Activated T-cell treated with anti-CD3 and anti-CD28 coated beads, Interleukin-2, amount 50 U/mL, for 24 hours (primary cell): ENCODE measurements at regions not wholly inside any gene's neighbourhood (a gene's known extent, or its start where the extent isn't known, plus 50 kb on each side); places are given as distances from the start of the nearest gene placed in this dataset.
"Not testable (repeated sequence)": the region's sequence is repeated elsewhere in the genome, so short reads cannot be mapped to it uniquely, and the experiment has no call there.

Source experiments
- DNase-seq: peaks from one replicate; pipeline ENCODE4 v3.0.0-alpha.2; 2020
- H3K27ac Mint-ChIP-seq: 2 replicates; pipeline ENCODE4 v1.8.0; 2020; ENCODE audit warnings: mild to moderate bottlenecking, mixed read lengths
- H3K27me3 Mint-ChIP-seq: 2 replicates; pipeline ENCODE4 v1.8.0; 2020; ENCODE audit warnings: mixed read lengths
- H3K36me3 Mint-ChIP-seq: 2 replicates; pipeline ENCODE4 v1.8.0; 2020; ENCODE audit warnings: low read depth, mixed read lengths
- H3K4me1 Mint-ChIP-seq: 2 replicates; pipeline ENCODE4 v1.8.0; 2020; ENCODE audit warnings: low read depth, mixed read lengths
- H3K4me3 Mint-ChIP-seq: 2 replicates; pipeline ENCODE4 v1.8.0; 2020; ENCODE audit warnings: mild to moderate bottlenecking, moderate library complexity, mixed read lengths
- H3K9me3 Mint-ChIP-seq: 2 replicates; pipeline ENCODE4 v1.8.0; 2020; ENCODE audit warnings: mixed read lengths

GRCh38 chr13:110057052-110057451 lies 249.9 kb downstream of the COL4A1 start:
- H3K27me3 Mint-ChIP-seq, result peaks cover 4% of the 10 kb centered on the region
- no peaks in the 10 kb centered on the region for H3K9me3 Mint-ChIP-seq
- no peaks in the 10 kb centered on the region for H3K36me3 Mint-ChIP-seq
- DNase-seq, result no peak
- no peaks in the 10 kb centered on the region for H3K4me1 Mint-ChIP-seq
- H3K4me3 Mint-ChIP-seq, result no peak overlapping the region
- no peak overlapping the region for H3K27ac Mint-ChIP-seq

GRCh38 chr13:110056640-110057039 lies 250.3 kb downstream of the COL4A1 start:
- no peak overlapping the region for H3K4me3 Mint-ChIP-seq
- no peaks in the 10 kb centered on the region for H3K36me3 Mint-ChIP-seq
- H3K9me3 Mint-ChIP-seq, result no peaks in the 10 kb centered on the region
- H3K4me1 Mint-ChIP-seq, result no peaks in the 10 kb centered on the region
- no peak overlapping the region for H3K27ac Mint-ChIP-seq
- DNase-seq, result no peak
- peaks cover 4% of the 10 kb centered on the region for H3K27me3 Mint-ChIP-seq

- no peak overlapping the region for H3K27ac Mint-ChIP-seq
- H3K27me3 Mint-ChIP-seq, result peaks cover 4% of the 10 kb centered on the region
- DNase-seq, result no peak
- H3K4me3 Mint-ChIP-seq, result no peak overlapping the region
- no peaks in the 10 kb centered on the region for H3K36me3 Mint-ChIP-seq
- H3K9me3 Mint-ChIP-seq, result no peaks in the 10 kb centered on the region
- H3K4me1 Mint-ChIP-seq, result no peaks in the 10 kb centered on the region
Measured at GRCh38 chr13:110055089-110055488, 251.9 kb downstream of the COL4A1 start.

DNA sequence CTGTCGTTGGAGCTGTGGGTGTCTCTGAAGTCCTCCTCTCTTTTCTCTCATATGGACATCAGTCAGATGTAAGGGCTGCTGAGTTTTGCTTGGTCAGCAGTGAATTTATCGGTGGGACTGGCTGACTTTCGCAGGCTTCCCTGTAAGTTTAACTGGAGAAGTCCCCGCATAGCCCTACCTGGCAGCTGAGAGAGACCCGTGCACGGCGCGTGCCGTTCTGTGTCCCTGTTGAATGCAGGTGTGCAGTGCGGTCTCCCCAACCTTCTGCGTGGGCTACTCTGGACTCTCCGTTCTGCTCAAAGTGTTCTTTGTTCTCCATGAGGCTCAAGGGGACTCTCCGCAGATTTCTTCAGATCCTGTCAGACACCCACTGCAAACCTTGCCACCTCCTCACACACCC lies 252.9 kb downstream of the COL4A1 start:
- H3K4me3 Mint-ChIP-seq, result no peak overlapping the region

DNA sequence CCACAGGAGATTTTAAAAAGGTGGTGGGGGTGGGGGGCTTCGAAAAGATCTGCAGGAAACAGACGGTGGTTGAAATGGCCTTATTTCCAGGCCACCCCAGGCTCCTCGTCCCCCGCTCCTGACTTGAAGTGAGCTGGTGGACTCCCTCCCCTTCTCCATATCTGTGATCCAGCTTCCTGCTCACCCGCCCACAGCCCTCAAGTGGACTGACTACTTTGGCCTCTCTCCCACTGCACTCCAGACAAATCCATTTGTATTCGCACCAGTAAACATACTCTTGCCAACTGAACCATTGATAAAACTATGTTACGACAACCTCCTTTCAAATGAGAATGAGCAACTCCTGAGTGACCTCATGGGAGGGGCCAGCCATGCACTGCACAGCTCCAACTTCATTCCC lies 259.5 kb downstream of the COL4A1 start:
- Mint-ChIP-seq H3K9me3 (peaks cover under 1% of the 10 kb centered on the region), H3K27me3 (peaks cover 21% of the 10 kb centered on the region), H3K4me3 (no peak overlapping the region), H3K27ac (no peak overlapping the region), H3K4me1 (no peaks in the 10 kb centered on the region), H3K36me3 (no peaks in the 10 kb centered on the region)
- no peak for DNase-seq

More for the DNA sequence above, 252.9 kb downstream of the COL4A1 start:
- no peak overlapping the region for H3K27ac Mint-ChIP-seq
- no peak for DNase-seq
- no peaks in the 10 kb centered on the region for H3K4me1 Mint-ChIP-seq
- no peaks in the 10 kb centered on the region for H3K36me3 Mint-ChIP-seq
- peaks cover 4% of the 10 kb centered on the region for H3K27me3 Mint-ChIP-seq
- no peaks in the 10 kb centered on the region for H3K9me3 Mint-ChIP-seq

DNA sequence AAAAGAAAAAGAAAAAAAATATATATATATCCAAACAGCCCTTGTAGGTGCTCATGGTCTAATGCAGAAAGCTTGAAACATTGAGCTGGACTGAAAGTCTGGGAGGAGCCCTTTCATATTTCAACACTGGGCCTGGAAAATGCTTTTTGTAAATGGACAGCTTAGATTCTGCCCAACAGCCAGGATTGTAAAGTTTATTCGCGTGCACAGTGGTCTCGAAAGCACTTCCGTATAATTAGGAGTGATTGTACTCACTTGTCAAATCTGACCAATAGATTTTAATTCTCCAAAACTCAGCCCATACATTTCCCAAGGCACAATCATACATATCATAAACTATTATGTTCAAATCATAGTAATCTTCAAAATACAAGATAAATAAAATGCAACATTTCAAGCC lies 260.1 kb downstream of the COL4A1 start:
- Mint-ChIP-seq H3K4me1 (no peaks in the 10 kb centered on the region), H3K9me3 (peaks cover 1% of the 10 kb centered on the region), H3K4me3 (no peak overlapping the region), H3K27me3 (peaks cover 21% of the 10 kb centered on the region), H3K27ac (no peak overlapping the region), H3K36me3 (no peaks in the 10 kb centered on the region)
- DNase-seq, result no peak

DNA sequence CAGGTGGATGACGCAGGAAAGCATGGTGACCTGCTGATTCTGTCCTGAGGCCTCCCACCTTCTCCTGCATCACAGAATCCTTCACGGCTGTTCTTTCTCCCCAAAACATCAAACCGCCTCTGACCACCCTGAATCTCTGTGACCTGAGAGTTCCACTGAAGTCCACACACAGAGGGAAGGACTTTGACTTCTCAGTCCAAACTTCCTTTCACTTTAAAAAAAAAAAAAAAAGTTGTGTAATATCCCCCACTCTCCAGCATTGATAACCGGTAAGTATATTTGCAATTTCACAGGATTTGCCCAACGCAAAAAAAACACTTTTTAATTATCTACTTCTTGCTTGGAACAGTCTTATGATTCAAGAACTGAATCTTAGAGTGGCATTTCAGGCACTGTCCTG lies 259.5 kb upstream of the IRS2 start:
- no peak for DNase-seq
- no peak overlapping the region for H3K27ac Mint-ChIP-seq
- peaks cover 21% of the 10 kb centered on the region for H3K27me3 Mint-ChIP-seq
- H3K4me3 Mint-ChIP-seq, result no peak overlapping the region
- H3K4me1 Mint-ChIP-seq, result no peaks in the 10 kb centered on the region
- peaks cover 1% of the 10 kb centered on the region for H3K9me3 Mint-ChIP-seq
- H3K36me3 Mint-ChIP-seq, result no peaks in the 10 kb centered on the region

DNA sequence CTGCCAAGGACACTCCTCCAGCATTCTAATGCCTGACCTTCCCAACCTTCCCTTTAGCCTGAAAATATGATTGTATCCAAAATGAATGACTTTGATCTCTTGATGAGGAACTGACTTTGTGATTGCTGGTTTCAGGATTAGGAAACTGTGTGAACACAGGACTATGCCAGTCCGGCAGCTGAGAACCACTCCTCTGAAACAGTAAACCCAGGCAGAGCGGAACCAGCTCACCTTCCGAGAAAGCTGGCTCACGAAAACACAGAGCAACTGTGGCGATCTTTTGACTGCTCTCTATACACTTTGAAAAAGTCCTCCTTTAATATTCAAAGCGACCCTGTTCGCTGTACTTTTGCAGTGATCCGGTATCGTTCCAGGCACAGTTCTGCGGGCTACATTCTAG lies 258.8 kb upstream of the IRS2 start:
- Mint-ChIP-seq H3K4me1 (no peaks in the 10 kb centered on the region), H3K4me3 (no peak overlapping the region), H3K36me3 (no peaks in the 10 kb centered on the region), H3K9me3 (peaks cover 1% of the 10 kb centered on the region), H3K27me3 (peaks cover 21% of the 10 kb centered on the region), H3K27ac (no peak overlapping the region)
- no peak for DNase-seq

- no peak for DNase-seq
- Mint-ChIP-seq H3K9me3 (peaks cover 1% of the 10 kb centered on the region), H3K36me3 (no peaks in the 10 kb centered on the region), H3K27me3 (peaks cover 21% of the 10 kb centered on the region), H3K4me1 (no peaks in the 10 kb centered on the region), H3K27ac (no peak overlapping the region), H3K4me3 (no peak overlapping the region)
Measured at GRCh38 chr13:110044551-110045111, 258.2 kb upstream of the IRS2 start.

DNA sequence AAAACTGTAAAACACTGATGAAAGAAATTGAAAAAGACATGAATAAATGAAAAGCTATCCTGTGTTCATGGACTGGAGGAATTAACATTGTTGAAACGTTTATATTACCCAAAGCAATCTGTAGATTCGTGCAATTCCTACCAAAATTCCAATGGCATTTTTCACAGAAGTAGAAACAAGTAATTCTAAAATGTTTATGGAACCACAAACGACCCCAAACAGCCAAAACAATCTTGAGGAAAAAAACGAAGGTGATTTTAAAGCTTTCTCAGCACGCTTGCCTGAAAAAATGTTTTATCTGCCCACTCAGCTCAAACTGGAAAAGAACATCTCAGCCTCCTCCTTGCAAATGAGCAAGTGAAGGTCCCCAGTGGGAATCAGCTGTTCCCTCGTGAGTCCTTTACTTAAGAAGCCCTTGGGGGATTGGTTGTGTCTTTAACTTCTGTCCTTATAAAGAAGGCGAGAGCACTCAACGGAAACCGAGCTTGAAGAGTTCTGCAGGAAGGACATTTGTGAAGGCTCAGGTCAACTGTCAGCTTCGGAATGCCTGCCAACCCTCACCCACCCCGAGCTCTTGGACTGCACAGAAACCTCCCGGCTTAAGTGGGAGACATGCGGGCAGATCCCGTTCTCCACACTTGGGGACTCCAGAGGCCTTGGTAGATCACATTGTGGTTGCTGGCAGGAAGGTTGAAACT lies 256.0 kb upstream of the IRS2 start:
- H3K27ac Mint-ChIP-seq, result no peak overlapping the region
- no peaks in the 10 kb centered on the region for H3K36me3 Mint-ChIP-seq
- no peaks in the 10 kb centered on the region for H3K4me1 Mint-ChIP-seq
- peaks cover 1% of the 10 kb centered on the region for H3K9me3 Mint-ChIP-seq
- DNase-seq, result no peak
- no peak overlapping the region for H3K4me3 Mint-ChIP-seq
- peaks cover 24% of the 10 kb centered on the region for H3K27me3 Mint-ChIP-seq

- not testable (repeated sequence) for DNase-seq, H3K36me3 Mint-ChIP-seq
Measured at GRCh38 chr13:110041638-110042037, 255.3 kb upstream of the IRS2 start.

DNA sequence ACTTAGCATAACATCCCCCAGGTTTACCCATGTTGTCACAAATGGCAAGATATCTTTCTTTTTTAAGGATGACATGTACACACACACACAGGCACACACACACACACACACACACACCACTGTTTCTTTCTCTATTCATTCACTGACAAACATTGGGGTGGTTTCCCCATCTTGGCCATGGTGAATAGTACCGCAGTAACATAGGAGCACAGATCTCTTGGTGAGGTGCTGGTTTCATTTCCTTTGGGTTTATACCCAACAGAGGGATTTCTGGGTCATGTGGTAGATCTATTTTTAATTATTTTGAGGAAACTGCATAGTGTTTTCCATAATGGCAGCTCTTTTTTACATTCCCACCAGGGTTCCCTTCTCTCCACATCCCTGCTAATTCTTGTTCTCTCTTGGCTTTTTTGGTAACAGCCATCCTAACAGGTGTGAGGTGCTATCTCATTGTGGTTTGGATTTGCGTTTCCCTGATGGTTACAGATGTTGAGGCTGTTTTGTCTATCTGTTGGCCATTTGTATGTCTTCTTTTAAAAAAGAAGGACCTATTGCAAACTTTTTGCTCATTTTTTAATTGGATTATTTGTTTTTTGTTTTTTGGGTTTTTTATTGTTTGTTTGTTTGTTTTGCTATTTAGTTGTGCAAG lies 251.7 kb upstream of the IRS2 start:
- no peaks in the 10 kb centered on the region for H3K36me3 Mint-ChIP-seq
- peaks cover 1% of the 10 kb centered on the region for H3K9me3 Mint-ChIP-seq
- H3K4me1 Mint-ChIP-seq, result no peaks in the 10 kb centered on the region
- peaks cover 8% of the 10 kb centered on the region for H3K27me3 Mint-ChIP-seq
- no peak overlapping the region for H3K27ac Mint-ChIP-seq
- no peak overlapping the region for H3K4me3 Mint-ChIP-seq
- no peak for DNase-seq

More at GRCh38 chr13:110041638-110042037, 255.3 kb upstream of the IRS2 start:
- not testable (repeated sequence) for H3K9me3 Mint-ChIP-seq, H3K4me3 Mint-ChIP-seq, H3K4me1 Mint-ChIP-seq, H3K27ac Mint-ChIP-seq
- peaks cover 23% of the 10 kb centered on the region for H3K27me3 Mint-ChIP-seq

GRCh38 chr13:110036060-110036459 lies 249.7 kb upstream of the IRS2 start:
- H3K27me3 Mint-ChIP-seq, result peaks cover 8% of the 10 kb centered on the region
- DNase-seq, result no peak
- no peaks in the 10 kb centered on the region for H3K4me1 Mint-ChIP-seq
- H3K36me3 Mint-ChIP-seq, result no peaks in the 10 kb centered on the region
- no peaks in the 10 kb centered on the region for H3K9me3 Mint-ChIP-seq
- H3K27ac Mint-ChIP-seq, result no peak overlapping the region
- no peak overlapping the region for H3K4me3 Mint-ChIP-seq

- H3K27me3 Mint-ChIP-seq, result peaks cover 6% of the 10 kb centered on the region
- H3K27ac Mint-ChIP-seq, result no peak overlapping the region
- no peak overlapping the region for H3K4me3 Mint-ChIP-seq
- DNase-seq, result no peak
- no peaks in the 10 kb centered on the region for H3K36me3 Mint-ChIP-seq
- no peaks in the 10 kb centered on the region for H3K4me1 Mint-ChIP-seq
- no peaks in the 10 kb centered on the region for H3K9me3 Mint-ChIP-seq
Measured at GRCh38 chr13:110034031-110034549, 247.7 kb upstream of the IRS2 start.

- no peaks in the 10 kb centered on the region for H3K36me3 Mint-ChIP-seq
- no peak for DNase-seq
- H3K27me3 Mint-ChIP-seq, result no peaks in the 10 kb centered on the region
- no peak overlapping the region for H3K27ac Mint-ChIP-seq
- H3K9me3 Mint-ChIP-seq, result no peaks in the 10 kb centered on the region
- no peaks in the 10 kb centered on the region for H3K4me1 Mint-ChIP-seq
- H3K4me3 Mint-ChIP-seq, result no peak overlapping the region
Measured at GRCh38 chr13:110032969-110033368, 246.6 kb upstream of the IRS2 start.
